ENCODE measurements at regions not wholly inside any gene's neighbourhood (a gene's known extent, or its start where the extent isn't known, plus 50 kb on each side); places are given as distances from the start of the nearest gene placed in this dataset.

DNA sequence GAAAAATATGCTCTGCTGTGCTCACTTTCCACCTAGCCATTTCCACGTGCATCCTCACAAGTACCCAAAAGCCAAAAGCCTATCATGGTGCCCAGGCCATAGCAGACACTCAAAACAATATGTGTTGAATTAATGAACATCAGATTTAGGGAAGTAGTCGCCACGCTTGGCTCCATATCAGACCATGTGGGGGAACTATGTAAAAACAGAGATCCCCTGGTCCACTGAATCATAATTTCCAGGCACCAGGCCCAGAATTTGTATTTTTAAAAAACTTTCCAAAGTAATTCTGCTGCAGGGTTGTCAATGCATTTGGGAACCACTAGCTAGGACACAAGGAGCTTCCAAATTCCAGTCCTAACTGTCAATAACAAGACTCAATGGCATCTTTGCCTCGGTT lies 77.3 kb downstream of the CNTN3 start:
- TF ChIP-seq FOXM1 (IDR thresholded peaks at IDR 0.05; ENCODE audit: borderline replicate concordance, low read depth) (no peak), EP300 (IDR thresholded peaks at IDR 0.05; ENCODE audit: borderline replicate concordance) (no peak), USF1 (IDR thresholded peaks at IDR 0.05) (no peak), RAD21 (IDR thresholded peaks at IDR 0.05; ENCODE audit: low read depth) (no peak), YY1 (IDR thresholded peaks at IDR 0.05; ENCODE audit: low read depth) (no peak), TAF1 (IDR thresholded peaks at IDR 0.05; ENCODE audit: low read depth) (no peak), CREB1 (IDR thresholded peaks at IDR 0.05; ENCODE audit: low read depth) (no peak), CEBPB (IDR thresholded peaks at IDR 0.05) (no peak), NFIC (IDR thresholded peaks at IDR 0.05) (no peak), TEAD4 (IDR thresholded peaks at IDR 0.05) (no peak)
- TF ChIP-seq, protein P1, sequence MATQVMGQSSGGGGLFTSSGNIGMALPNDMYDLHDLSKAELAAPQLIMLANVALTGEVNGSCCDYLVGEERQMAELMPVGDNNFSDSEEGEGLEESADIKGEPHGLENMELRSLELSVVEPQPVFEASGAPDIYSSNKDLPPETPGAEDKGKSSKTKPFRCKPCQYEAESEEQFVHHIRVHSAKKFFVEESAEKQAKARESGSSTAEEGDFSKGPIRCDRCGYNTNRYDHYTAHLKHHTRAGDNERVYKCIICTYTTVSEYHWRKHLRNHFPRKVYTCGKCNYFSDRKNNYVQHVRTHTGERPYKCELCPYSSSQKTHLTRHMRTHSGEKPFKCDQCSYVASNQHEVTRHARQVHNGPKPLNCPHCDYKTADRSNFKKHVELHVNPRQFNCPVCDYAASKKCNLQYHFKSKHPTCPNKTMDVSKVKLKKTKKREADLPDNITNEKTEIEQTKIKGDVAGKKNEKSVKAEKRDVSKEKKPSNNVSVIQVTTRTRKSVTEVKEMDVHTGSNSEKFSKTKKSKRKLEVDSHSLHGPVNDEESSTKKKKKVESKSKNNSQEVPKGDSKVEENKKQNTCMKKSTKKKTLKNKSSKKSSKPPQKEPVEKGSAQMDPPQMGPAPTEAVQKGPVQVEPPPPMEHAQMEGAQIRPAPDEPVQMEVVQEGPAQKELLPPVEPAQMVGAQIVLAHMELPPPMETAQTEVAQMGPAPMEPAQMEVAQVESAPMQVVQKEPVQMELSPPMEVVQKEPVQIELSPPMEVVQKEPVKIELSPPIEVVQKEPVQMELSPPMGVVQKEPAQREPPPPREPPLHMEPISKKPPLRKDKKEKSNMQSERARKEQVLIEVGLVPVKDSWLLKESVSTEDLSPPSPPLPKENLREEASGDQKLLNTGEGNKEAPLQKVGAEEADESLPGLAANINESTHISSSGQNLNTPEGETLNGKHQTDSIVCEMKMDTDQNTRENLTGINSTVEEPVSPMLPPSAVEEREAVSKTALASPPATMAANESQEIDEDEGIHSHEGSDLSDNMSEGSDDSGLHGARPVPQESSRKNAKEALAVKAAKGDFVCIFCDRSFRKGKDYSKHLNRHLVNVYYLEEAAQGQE (IDR thresholded peaks at IDR 0.05; ENCODE audit: low read depth): no peak
- TF ChIP-seq, protein P2, sequence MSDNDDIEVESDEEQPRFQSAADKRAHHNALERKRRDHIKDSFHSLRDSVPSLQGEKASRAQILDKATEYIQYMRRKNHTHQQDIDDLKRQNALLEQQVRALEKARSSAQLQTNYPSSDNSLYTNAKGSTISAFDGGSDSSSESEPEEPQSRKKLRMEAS (IDR thresholded peaks at IDR 0.05): no peak

Measured in Ishikawa (cell line).